ENCODE measurements at regions not wholly inside any gene's neighbourhood (a gene's known extent, or its start where the extent isn't known, plus 50 kb on each side); places are given as distances from the start of the nearest gene placed in this dataset.

DNA sequence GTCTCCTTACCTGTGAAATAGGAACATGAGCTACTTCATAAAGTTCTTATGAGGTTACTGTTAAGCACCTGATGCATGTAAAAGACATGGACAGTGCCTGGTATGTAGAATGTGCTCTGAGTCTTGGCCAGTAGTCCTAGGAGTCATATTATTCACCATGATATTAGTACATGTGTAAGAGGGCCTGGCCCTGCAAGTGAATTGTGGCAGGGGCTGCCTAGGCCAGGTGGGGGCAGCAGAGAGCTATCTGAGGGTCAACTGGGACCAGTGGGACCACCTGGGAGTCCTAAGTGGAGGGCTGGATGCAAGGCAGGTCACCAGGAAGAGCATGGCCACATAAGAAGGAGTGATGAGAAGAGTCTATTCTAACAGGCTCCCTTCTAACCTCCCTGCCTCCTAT lies 529.5 kb downstream of the SOX6 start (continued):
- TF ChIP-seq GATAD2A (IDR thresholded peaks at IDR 0.05) (no peak), ZBTB1 (CRISPR knock-in tag; IDR thresholded peaks at IDR 0.05; ENCODE audit: borderline replicate concordance, low read depth) (no peak), ZNF695 (CRISPR knock-in tag; IDR thresholded peaks at IDR 0.05) (no peak), ZBTB7A (IDR thresholded peaks at IDR 0.05; ENCODE audit: borderline replicate concordance, control insufficient read depth, low read depth, low read length) (peak; percentile 31; the same call in 1 of the 2 replicates), POLR3G (IDR thresholded peaks at IDR 0.05; ENCODE audit: extremely low read depth, insufficient read length, insufficient replicate concordance) (no peak), ZNF121 (CRISPR knock-in tag; conservative IDR thresholded peaks at IDR 0.05) (no peak), SRSF7 (optimal IDR thresholded peaks at IDR 0.05; ENCODE audit: low read depth, low read length) (no peak), RAD21 (CRISPR knock-in tag; conservative IDR thresholded peaks at IDR 0.05 in 1 of 2, IDR thresholded peaks at IDR 0.05 in 1 of 2) (peak; percentile 44 to 75), SNRNP70 (optimal IDR thresholded peaks at IDR 0.05; ENCODE audit: low read depth, low read length) (no peak), SREBF2 (CRISPR knock-in tag; IDR thresholded peaks at IDR 0.05) (no peak), ZNF224 (CRISPR knock-in tag; IDR thresholded peaks at IDR 0.05) (no peak), ETS2 (tag; IDR thresholded peaks at IDR 0.05; ENCODE audit: borderline replicate concordance, poor library complexity, severe bottlenecking) (no peak), KAT7 (CRISPR knock-in tag; IDR thresholded peaks at IDR 0.05; ENCODE audit: borderline replicate concordance) (no peak), POLR2G (IDR thresholded peaks at IDR 0.05; ENCODE audit: low read depth, low read length) (no peak), SMC3 (conservative IDR thresholded peaks at IDR 0.05; ENCODE audit: insufficient read depth, low read depth, low read length) (peak; percentile 60)
- TF ChIP-seq, protein P1, sequence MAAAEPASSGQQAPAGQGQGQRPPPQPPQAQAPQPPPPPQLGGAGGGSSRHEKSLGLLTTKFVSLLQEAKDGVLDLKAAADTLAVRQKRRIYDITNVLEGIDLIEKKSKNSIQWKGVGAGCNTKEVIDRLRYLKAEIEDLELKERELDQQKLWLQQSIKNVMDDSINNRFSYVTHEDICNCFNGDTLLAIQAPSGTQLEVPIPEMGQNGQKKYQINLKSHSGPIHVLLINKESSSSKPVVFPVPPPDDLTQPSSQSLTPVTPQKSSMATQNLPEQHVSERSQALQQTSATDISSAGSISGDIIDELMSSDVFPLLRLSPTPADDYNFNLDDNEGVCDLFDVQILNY (CRISPR knock-in tag; IDR thresholded peaks at IDR 0.05), result no peak
- TF ChIP-seq, protein P2, sequence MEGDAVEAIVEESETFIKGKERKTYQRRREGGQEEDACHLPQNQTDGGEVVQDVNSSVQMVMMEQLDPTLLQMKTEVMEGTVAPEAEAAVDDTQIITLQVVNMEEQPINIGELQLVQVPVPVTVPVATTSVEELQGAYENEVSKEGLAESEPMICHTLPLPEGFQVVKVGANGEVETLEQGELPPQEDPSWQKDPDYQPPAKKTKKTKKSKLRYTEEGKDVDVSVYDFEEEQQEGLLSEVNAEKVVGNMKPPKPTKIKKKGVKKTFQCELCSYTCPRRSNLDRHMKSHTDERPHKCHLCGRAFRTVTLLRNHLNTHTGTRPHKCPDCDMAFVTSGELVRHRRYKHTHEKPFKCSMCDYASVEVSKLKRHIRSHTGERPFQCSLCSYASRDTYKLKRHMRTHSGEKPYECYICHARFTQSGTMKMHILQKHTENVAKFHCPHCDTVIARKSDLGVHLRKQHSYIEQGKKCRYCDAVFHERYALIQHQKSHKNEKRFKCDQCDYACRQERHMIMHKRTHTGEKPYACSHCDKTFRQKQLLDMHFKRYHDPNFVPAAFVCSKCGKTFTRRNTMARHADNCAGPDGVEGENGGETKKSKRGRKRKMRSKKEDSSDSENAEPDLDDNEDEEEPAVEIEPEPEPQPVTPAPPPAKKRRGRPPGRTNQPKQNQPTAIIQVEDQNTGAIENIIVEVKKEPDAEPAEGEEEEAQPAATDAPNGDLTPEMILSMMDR (IDR thresholded peaks at IDR 0.05 in 2 of 3, conservative IDR thresholded peaks at IDR 0.05 in 1 of 3; ENCODE audit: insufficient read depth in 2 of 3, low read depth in 1 of 3, low read length in 3 of 3), result peak; percentile 71 to 88 (median 75)
- TF ChIP-seq, protein P3, sequence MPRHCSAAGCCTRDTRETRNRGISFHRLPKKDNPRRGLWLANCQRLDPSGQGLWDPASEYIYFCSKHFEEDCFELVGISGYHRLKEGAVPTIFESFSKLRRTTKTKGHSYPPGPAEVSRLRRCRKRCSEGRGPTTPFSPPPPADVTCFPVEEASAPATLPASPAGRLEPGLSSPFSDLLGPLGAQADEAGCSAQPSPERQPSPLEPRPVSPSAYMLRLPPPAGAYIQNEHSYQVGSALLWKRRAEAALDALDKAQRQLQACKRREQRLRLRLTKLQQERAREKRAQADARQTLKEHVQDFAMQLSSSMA (CRISPR knock-in tag; IDR thresholded peaks at IDR 0.05), result no peak
- TF ChIP-seq, protein P4, sequence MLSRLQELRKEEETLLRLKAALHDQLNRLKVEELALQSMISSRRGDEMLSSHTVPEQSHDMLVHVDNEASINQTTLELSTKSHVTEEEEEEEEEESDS (CRISPR knock-in tag; IDR thresholded peaks at IDR 0.05), result no peak
